ENCODE measurements at regions not wholly inside any gene's neighbourhood (a gene's known extent, or its start where the extent isn't known, plus 50 kb on each side); places are given as distances from the start of the nearest gene placed in this dataset.

- TF ChIP-seq CTCF (IDR thresholded peaks at IDR 0.05; ENCODE audit: insufficient read depth, low read depth, low read length) (no peak), EZH2 (IDR thresholded peaks at IDR 0.05; ENCODE audit: insufficient read depth, low read length) (no peak)
Observed at GRCh38 chr11:23973244-23973643, 523.6 kb upstream of the LUZP2 start.
